ENCODE measurements at regions not wholly inside any gene's neighbourhood (a gene's known extent, or its start where the extent isn't known, plus 50 kb on each side); places are given as distances from the start of the nearest gene placed in this dataset.
"Not testable (repeated sequence)": the region's sequence is repeated elsewhere in the genome, so short reads cannot be mapped to it uniquely, and the experiment has no call there.

DNA sequence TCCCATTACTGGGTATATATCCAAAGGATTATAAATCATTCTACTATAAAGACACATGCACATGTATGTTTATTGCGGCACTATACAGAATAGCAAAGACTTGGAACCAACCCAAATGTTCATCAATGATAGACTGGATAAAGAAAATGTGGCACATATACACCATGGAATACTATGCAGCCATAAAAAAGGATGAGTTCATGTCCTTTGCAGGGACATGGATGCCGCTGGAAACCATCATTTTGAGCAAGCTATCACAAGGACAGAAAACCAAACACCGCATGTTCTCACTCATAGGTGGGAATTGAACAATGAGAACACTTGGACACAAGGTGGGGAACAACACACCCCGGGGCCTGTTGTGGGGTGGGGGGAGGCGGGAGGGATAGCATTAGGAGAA lies 57.0 kb upstream of the NEUROD1 start:
- not testable (repeated sequence) for DNase-seq (ENCODE audit: low read depth in 1 of 2, low spot score in 1 of 2)

- DNase-seq (ENCODE audit: low read depth in 1 of 2, low spot score in 1 of 2), result no peak
These were observed 57.8 kb upstream of the NEUROD1 start for GRCh38 chr2:181738074-181738473.

- DNase-seq (ENCODE audit: low read depth in 1 of 2, low spot score in 1 of 2), result no peak
These were observed 58.2 kb upstream of the NEUROD1 start for GRCh38 chr2:181738563-181738962.

DNA sequence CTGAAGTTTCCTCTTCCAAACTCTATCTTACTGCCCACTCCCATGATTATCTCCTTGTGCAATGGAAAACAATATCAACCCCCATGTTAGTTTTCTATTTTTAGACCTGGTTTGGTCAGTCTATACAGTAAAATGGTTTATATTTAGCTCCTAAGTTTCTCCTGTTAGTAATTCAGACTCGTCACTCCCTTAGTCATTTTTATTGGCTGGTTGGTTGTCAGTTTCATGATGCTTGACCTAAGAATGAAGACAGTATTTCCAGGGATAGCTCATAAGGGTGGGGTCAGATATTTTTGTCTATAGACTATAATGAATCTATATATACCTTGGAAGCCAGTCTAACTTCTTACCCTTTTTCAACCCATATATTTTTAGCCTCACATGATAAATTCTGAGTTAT lies 61.4 kb upstream of the NEUROD1 start:
- no peak for DNase-seq (ENCODE audit: low read depth in 1 of 2, low spot score in 1 of 2)

- DNase-seq (ENCODE audit: low read depth in 1 of 2, low spot score in 1 of 2), result no peak
These were observed 62.0 kb upstream of the NEUROD1 start for GRCh38 chr2:181742361-181742760.

- DNase-seq (ENCODE audit: low read depth in 1 of 2, low spot score in 1 of 2), result no peak
These were observed 62.8 kb upstream of the NEUROD1 start for GRCh38 chr2:181742922-181743722.

GRCh38 chr2:181743723-181744031 lies 63.4 kb upstream of the NEUROD1 start:
- no peak for DNase-seq (ENCODE audit: low read depth in 1 of 2, low spot score in 1 of 2)

DNA sequence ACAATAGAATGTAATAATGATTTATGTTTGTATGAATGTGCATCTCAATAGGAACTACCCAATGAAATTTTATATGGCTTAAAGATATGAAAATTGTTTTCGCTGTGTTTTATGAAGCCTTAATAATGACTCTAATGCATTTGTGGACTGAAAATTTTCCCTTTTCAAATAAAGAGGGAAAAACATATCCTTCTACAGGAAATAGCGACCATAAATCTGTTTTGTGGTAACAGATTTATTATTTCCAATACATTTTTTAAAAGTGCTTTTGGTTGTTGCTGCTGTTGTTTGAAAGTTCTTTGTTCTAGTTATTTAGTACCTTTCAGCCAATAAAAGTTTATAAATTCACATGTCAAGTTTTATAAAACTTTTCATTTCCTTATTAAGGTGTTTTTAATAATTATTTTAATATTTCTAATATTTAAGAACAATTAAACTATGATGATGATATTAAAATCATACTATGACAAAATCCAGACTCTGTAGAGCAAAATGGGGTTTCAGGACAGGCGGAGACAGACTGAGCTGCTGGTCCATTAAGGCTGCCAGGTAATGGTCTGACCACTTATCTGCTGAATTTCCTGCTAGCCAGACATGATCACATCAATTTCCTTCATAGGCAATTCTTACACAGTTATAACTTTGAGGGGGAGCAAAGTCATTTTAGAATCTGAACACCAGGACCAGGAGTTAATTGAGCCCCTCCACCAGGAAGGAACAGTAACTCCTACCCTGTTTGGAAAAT lies 65.7 kb upstream of the NEUROD1 start:
- no peak for DNase-seq (ENCODE audit: low read depth in 1 of 2, low spot score in 1 of 2)

GRCh38 chr2:181746844-181747243 lies 66.5 kb upstream of the NEUROD1 start:
- no peak for DNase-seq (ENCODE audit: low read depth in 1 of 2, low spot score in 1 of 2)

GRCh38 chr2:181750305-181750704 lies 70.0 kb upstream of the NEUROD1 start:
- DNase-seq (ENCODE audit: low read depth in 1 of 2, low spot score in 1 of 2), result no peak

DNA sequence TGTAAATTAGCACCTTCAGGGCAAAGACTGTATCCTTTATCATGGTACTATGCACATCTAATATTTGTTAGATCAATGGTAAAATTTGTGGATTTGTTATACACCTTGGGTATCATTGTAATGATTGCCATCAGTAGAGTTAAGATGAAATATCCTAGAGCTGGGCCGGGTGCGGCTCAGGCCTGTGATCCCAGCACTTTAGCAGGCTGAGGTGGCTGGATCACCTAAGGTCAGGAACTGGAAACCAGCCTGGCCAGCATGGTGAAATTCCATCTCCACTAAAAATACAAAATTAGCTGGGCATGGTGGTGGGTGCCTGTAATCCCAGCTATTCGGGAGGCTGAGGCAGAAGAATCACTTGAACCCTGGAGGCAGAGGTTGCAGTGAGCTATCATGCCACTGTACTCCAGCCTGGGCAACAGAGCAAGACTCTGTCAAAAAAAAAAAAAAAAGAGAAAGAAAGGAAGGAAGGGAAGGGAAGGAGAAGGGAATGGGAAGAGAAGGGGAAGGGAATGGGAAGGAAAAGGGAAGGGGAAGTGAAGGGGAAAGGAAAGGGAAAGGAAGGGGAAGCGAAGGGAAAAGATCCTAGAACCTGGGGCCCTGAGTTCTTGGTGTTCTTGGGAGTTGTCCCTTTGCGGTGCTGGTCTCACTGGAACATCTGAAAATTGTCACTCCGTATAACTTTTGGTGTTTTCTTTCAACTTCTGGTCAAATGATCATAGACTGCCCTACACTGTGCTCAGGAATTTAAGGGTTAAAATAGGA lies 71.1 kb upstream of the NEUROD1 start:
- no peak for DNase-seq (ENCODE audit: low read depth in 1 of 2, low spot score in 1 of 2)

GRCh38 chr2:181752301-181752700 lies 72.0 kb upstream of the NEUROD1 start:
- DNase-seq (ENCODE audit: low read depth in 1 of 2, low spot score in 1 of 2), result no peak

- no peak for DNase-seq (ENCODE audit: low read depth in 1 of 2, low spot score in 1 of 2)
These were observed 73.4 kb upstream of the NEUROD1 start for GRCh38 chr2:181753686-181754085.

DNA sequence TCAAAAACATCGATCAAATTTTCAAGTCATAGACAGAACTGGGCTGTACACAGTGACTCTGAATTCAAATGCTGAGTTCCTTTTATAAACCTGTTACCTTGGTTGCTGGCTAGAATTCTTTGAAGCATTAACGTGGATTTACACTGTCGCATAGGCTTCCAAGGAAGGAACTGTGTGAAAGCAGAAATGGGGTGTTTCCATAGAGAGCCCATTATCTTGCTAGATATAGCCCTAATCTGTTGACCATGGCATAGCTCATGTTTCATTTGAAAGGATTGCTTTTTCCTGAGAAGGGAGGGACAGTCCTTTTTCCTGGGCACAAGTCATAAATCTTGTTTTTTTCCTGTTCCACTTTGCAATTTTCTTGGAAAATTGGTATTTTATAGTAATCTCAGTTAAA lies 73.8 kb upstream of the NEUROD1 start:
- no peak for DNase-seq (ENCODE audit: low read depth in 1 of 2, low spot score in 1 of 2)

DNA sequence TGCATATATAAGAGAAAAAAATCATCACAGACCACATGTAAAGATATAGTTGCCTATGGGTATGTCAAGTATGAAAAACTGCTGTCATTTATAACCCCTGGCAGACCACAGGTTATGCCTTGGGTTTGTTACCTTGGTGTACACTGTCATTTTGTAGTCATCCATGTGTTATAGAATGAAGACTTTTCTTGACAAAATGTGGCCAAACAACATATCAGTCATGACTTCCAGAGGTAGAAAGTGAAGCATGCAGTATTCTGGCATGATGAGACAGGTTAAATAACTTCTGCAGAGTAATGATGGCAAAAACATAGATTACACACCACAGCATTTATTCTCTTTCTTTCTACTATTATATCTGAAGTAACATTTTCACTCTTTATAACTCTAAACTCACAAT lies 74.9 kb upstream of the NEUROD1 start:
- no peak for DNase-seq (ENCODE audit: low read depth in 1 of 2, low spot score in 1 of 2)

- DNase-seq (ENCODE audit: low read depth in 1 of 2, low spot score in 1 of 2), result no peak
These were observed 80.2 kb upstream of the NEUROD1 start for GRCh38 chr2:181760521-181760920.

- no peak for DNase-seq (ENCODE audit: low read depth in 1 of 2, low spot score in 1 of 2)
These were observed 80.9 kb upstream of the NEUROD1 start for GRCh38 chr2:181761175-181761574.

DNA sequence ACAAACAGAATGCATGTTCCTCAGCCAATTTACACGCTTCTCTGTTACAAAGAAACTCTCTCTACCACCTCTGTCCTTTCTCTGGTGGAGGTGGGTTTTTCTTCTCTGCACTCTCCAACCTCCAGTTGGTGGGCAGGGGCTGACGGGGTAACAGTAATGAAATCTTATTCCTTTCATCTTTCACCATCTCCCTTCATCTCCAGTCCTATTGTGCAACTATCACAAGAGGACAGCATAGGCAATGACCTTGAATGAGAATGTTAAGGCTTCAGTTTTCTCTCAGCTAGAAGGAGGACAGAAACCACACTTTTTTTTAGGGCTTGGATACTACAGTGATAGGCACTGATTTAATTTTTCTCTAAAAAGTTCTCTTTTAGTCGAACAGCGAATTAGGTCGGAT lies 81.7 kb upstream of the NEUROD1 start:
- DNase-seq (ENCODE audit: low read depth in 1 of 2, low spot score in 1 of 2), result no peak

DNA sequence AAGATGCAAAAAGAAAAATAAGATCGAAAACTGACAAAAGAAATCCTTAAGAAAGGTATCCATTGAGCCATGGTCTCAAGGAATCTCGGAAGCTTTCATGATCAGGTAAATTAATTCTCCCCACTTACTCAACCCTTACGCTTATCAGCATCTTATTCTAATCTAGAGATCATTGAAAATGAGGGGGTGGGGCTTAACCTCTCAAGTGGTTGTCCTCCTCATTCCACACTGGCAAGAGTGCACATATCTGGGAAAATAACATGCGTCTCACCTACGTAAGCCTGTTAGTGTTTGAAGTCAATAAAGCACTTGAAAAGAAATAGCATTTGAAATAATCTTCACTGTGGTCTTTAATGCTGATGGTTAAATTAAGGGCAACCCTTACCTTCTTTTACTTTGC lies 82.5 kb upstream of the NEUROD1 start:
- no peak for DNase-seq (ENCODE audit: low read depth in 1 of 2, low spot score in 1 of 2)

DNA sequence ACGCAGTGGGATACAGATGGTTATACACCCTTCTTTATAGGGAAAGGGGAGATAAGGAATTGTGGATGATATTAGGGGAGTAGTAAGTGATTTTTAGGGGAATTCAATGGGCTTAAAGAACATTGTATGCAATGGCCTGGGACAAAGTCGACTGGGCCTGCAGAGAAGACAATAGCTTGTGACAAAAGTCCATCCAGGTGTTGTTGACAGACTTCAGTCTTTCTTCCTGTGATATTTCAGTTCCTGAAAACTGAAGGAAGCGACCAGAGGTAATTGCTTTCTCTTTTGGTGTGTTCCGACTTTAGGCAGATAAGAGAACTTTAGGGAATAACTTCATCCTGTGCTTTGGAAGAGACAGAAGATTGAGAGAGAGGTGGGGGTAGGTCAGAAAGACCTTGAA lies 83.1 kb upstream of the NEUROD1 start:
- no peak for DNase-seq (ENCODE audit: low read depth in 1 of 2, low spot score in 1 of 2)

DNA sequence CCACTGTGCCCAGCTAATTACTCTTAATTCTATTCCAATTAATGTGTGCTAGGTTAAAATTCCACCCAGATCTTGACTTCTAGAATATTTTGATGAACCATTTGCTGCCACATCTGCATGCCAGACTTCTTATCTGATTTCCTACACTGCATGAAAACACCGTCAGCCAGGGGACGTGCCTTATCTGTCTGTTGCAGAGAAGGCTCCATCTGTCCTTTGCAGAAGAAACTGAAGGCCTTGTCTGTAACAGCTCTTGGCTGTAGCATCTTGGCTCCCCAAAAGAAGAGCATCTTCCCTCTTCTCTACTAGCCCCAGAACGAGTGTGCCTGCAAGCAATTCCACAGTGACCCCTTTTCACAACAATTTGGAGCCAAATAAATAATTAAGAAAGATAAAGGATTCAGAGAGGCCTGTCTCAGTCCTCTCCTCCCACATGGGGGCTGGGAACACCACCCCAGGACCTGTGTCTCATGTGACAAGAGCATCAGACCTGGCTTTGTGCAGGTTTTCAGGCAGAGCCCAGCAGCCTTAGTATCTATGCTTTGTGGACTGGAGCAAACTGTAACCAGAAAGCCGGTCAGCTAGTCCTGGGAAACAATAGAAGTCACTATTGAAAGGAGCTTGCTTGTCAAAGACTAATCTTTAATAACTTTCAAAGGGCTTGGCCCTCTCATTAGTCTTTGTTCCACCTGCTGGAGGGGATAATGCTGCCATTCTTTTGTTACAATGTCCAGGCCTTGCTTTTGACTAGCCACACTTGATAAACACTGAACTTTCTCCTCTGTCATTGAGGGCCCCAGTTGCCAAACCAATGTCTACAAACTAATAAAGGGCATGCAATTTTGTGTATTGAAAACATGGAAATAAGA lies 84.0 kb upstream of the NEUROD1 start:
- DNase-seq (ENCODE audit: low read depth in 1 of 2, low spot score in 1 of 2), result no peak

All from activated CD4-positive, alpha-beta T cell treated with anti-CD3 and anti-CD28 coated beads, Interleukin-2, amount 50 U/mL, for 24 hours (primary cell).